GM19025 (cell line): ENCODE measurements at regions not wholly inside any gene's neighbourhood (a gene's known extent, or its start where the extent isn't known, plus 50 kb on each side); places are given as distances from the start of the nearest gene placed in this dataset.
A peak's percentile ranks its signal among the peaks of the same experiment; 100 is the strongest.

ENCODE experiments used
- ATAC-seq: cut with Tn5 transposase; IDR thresholded peaks from one replicate; pipeline ENCODE4 v1.9.1; 2021; ENCODE audit warnings: mild to moderate bottlenecking, low read depth, moderate library complexity; ENCODE audit not compliant: unreplicated experiment

DNA sequence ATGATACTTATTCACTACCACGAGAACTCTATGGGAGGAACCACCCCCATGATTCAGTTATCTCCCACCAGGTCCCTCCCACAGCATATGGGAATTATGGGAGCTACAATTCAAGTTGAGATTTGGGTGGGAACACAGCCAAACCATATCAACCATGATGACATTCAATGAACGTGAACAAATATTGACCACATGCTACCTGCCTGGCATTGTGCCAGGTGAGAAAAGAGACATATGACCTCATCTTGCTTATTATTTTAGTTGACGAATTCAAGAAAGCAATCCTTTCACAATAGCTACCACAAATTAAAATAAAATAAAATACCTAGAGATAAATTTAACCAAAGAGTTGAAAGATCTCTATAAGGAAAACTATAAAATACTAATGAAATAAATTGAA is 286.5 kb upstream of the CRIM1 start:
- ATAC-seq = no peak

GRCh38 chr2:36068086-36068485 is 287.5 kb upstream of the CRIM1 start:
- ATAC-seq = no peak

- no peak for ATAC-seq
These were observed 295.4 kb upstream of the CRIM1 start for GRCh38 chr2:36060133-36060532.

GRCh38 chr2:36059691-36060090 is 295.9 kb upstream of the CRIM1 start:
- ATAC-seq = peak; percentile 100

GRCh38 chr2:36058953-36059352 is 296.6 kb upstream of the CRIM1 start:
- no peak for ATAC-seq

- no peak for ATAC-seq
These were observed 297.5 kb upstream of the CRIM1 start for GRCh38 chr2:36058076-36058475.

DNA sequence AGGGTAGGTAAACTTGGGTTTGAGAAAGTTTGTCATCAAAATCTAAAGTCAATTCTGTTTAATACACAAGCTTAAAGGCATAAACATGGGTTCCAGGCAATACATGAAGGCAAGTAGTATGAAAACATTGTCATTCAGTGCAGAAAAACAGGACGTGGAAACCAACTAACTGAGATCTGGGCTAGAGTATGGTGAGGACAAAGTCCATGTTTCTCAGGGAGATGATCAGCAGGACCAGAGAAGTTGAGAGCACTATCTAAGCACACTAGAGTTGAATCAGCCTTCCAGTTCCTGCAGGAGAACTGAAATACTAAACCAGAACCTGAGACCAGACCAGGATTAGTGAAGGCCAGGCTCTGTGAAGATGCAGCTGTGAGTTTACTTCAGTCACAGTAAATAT is 302.8 kb upstream of the CRIM1 start:
- no peak for ATAC-seq

DNA sequence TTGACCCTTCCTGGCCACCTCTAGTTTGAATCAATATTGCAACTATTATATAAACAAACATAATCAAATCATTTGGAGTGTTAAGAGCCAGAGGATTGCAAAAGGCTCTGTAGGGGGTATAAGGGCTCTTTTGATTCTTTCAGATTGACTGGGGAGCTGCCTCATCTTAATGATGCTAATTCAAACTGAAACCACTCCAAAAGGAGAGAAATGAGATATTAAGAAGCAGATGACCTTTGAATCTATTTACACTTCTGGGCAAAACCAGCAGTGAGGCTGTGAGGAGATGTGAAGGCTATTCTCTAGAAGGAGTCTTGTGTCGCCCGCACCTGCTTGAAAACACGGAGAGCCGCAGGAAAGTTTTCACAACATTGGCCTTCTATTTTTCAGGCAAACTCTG is 311.2 kb upstream of the CRIM1 start:
- ATAC-seq = peak; percentile 54

- no peak for ATAC-seq
These were observed 320.4 kb upstream of the CRIM1 start for GRCh38 chr2:36035137-36035536.

DNA sequence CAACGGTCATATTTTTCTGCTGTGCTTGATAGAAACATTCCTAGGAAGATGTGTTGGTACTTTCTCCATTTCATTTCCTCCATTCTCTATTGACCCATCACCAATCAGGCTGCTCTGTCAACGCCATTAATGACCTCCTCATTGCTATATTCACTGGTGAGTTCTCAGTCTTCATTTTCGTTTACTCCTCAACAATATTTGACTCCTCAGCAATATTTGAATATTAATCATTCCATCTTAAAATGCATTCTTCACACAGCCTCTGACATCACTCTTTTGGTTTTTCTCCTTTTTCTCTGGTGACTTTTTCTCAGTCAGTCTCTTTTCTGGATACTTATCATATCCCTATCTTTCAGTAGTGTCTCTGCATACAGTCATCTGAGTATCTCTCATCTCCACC is 323.5 kb upstream of the CRIM1 start:
- ATAC-seq = no peak

GRCh38 chr2:36031471-36031870 is 324.1 kb upstream of the CRIM1 start:
- no peak for ATAC-seq

- no peak for ATAC-seq
These were observed 328.0 kb upstream of the CRIM1 start for GRCh38 chr2:36027616-36028015.

GRCh38 chr2:36013064-36013463 is 342.5 kb upstream of the CRIM1 start:
- no peak for ATAC-seq

DNA sequence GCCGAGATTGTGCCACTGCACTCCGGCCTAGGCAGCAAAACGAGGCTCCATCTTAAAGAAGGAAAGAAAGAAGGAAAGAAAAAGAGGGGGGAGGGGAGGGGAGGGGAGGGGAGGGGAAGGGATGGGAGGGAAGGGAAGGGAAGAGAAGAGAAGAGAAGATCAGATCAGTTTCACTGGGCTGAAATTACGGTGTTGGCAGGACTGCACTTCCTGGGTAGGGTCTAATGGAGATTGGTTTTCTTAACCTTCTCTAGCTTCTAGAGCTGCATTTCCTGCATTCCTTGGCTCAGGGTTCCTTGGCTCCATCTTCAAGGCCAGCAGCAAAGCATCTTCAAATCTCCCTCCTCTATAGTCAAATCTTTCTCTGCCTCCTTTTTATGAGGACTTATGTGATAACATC is 349.1 kb upstream of the CRIM1 start:
- no peak for ATAC-seq

GRCh38 chr2:36002941-36003340 is 352.6 kb upstream of the CRIM1 start:
- ATAC-seq = no peak

GRCh38 chr2:35997488-35997887 is 358.1 kb upstream of the CRIM1 start:
- ATAC-seq = no peak

- ATAC-seq = no peak
These were observed 366.1 kb upstream of the CRIM1 start for GRCh38 chr2:35989503-35989902.

GRCh38 chr2:35989040-35989439 is 366.5 kb upstream of the CRIM1 start:
- ATAC-seq = no peak

GRCh38 chr2:35986871-35987270 is 368.7 kb upstream of the CRIM1 start:
- no peak for ATAC-seq

DNA sequence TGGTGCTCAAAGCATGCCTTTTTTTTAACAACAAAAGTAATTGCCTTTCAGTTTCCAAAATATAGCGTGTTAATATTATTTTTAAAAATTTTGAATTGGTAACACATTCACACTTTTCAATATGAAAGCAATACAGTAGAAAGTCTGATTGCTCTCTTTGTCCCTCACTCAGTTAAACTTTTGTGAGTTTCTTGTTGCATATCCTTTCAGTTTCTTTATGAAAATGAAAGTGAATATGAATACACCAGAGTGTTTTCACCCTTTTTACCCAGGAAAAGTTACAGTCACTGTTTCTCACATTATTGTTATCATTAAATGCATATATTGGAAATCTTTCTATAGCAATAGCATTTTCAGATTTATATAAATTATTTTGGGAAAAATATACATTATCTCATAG is 377.4 kb upstream of the CRIM1 start:
- ATAC-seq = peak; percentile 92

- no peak for ATAC-seq
These were observed 379.0 kb upstream of the CRIM1 start for GRCh38 chr2:35976611-35977010.

DNA sequence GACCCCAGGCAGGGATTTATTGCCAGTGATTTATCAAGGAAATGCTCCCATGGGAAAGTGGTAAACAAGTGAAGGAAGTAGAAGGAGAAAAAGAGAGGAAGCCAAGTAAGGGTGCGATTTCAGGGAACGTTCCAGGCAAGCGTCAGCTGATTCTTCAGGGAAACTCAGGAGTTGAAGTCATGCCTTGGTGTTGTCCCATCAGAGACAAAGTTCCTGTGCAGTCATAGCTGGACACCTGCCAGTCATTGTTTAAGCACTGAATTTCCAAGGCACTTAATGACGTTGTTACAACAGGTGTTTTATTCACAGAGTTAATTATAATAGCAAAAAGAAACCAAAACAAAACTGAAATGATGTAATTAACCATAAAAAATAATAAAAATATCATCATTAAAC is 381.8 kb upstream of the CRIM1 start:
- no peak for ATAC-seq

GRCh38 chr2:35973132-35973736 is 382.3 kb upstream of the CRIM1 start:
- peak; percentile 59 for ATAC-seq
